Endodermal cell (in vitro differentiated cells): ENCODE measurements at regions not wholly inside any gene's neighbourhood (a gene's known extent, or its start where the extent isn't known, plus 50 kb on each side); places are given as distances from the start of the nearest gene placed in this dataset.

Experiments used
- DNase-seq: peaks from one replicate; pipeline ENCODE4 v3.0.0-alpha.2; 2017
- H3K27ac ChIP-seq: 2 replicates; pipeline ENCODE4 v1.5.1; 2013; ENCODE audit warnings: mild to moderate bottlenecking, low read depth, low read length, moderate library complexity
- H3K27me3 ChIP-seq: 2 replicates; pipeline ENCODE4 v1.6.1; 2013; ENCODE audit warnings: mild to moderate bottlenecking, low read length, moderate library complexity; ENCODE audit not compliant: insufficient read depth, control insufficient read depth, poor library complexity, severe bottlenecking
- H3K36me3 ChIP-seq: 2 replicates; pipeline ENCODE4 v1.7.0; 2013; ENCODE audit warnings: mild to moderate bottlenecking, low read length, moderate library complexity; ENCODE audit not compliant: control insufficient read depth, insufficient read depth
- H3K4me1 ChIP-seq: one replicate; pipeline ENCODE4 v1.7.0; 2013; ENCODE audit warnings: low read length; ENCODE audit not compliant: control insufficient read depth, insufficient read depth
- H3K4me3 ChIP-seq: 2 replicates; pipeline ENCODE4 v1.5.1; 2013; ENCODE audit warnings: mild to moderate bottlenecking, low read length, moderate library complexity
- H3K9ac ChIP-seq: 2 replicates; pipeline ENCODE4 v1.6.1; 2013; ENCODE audit warnings: mild to moderate bottlenecking, low read length, moderate library complexity; ENCODE audit not compliant: poor library complexity, severe bottlenecking; ENCODE audit errors: extremely low read depth
- H3K9me3 ChIP-seq: 2 replicates; pipeline ENCODE4 v1.6.1; 2013; ENCODE audit warnings: mild to moderate bottlenecking, low read length, moderate library complexity; ENCODE audit not compliant: control insufficient read depth
- H3K27ac Mint-ChIP-seq: 2 replicates; pipeline ENCODE4 v1.8.0; 2020; ENCODE audit warnings: mixed read lengths
- H3K27me3 Mint-ChIP-seq: 2 replicates; pipeline ENCODE4 v1.8.0; 2021; ENCODE audit warnings: mild to moderate bottlenecking, mixed read lengths; ENCODE audit not compliant: insufficient read depth
- H3K36me3 Mint-ChIP-seq: 2 replicates; pipeline ENCODE4 v1.8.0; 2020; ENCODE audit warnings: low read depth, mixed read lengths
- H3K4me1 Mint-ChIP-seq: 2 replicates; pipeline ENCODE4 v1.8.0; 2020; ENCODE audit warnings: mixed read lengths
- H3K4me3 Mint-ChIP-seq: 2 replicates; pipeline ENCODE4 v1.8.0; 2020; ENCODE audit warnings: mild to moderate bottlenecking, moderate library complexity, mixed read lengths
- H3K9me3 Mint-ChIP-seq: 2 replicates; pipeline ENCODE4 v1.8.0; 2020; ENCODE audit warnings: mild to moderate bottlenecking, mixed read lengths
- CTCF ChIP-seq: fragments of 200-600 bp; sonication (generic); conservative IDR thresholded peaks from 2 replicates; pipeline ENCODE4 v1.5.0; 2021; ENCODE audit warnings: antibody characterized with exemption, mild to moderate bottlenecking
- WGBS, 2 experiments: methylation state at CpG; one replicate each; pipeline versions ENCODE4 v1.1.5 to v1.1.7; 2013; ENCODE audit warnings: missing lambda C conversion rate in 2 of 2, mixed read lengths in 1 of 2; ENCODE audit not compliant: insufficient coverage in 1 of 2, insufficient read length in 1 of 2; 5-methylcytosine and 5-hydroxymethylcytosine counted together

- TF ChIP-seq CTCF: no peak
- Histone ChIP-seq H3K36me3 (no peaks in the 10 kb centered on the region), H3K4me3 (no peak overlapping the region), H3K9ac (no peak overlapping the region), H3K27me3 (no peaks in the 10 kb centered on the region), H3K9me3 (no peaks in the 10 kb centered on the region), H3K4me1 (no peaks in the 10 kb centered on the region), H3K27ac (no peak overlapping the region)
- DNase-seq: no peak
- H3K4me3 Mint-ChIP-seq: no peak overlapping the region
- no peaks in the 10 kb centered on the region for H3K27me3 Mint-ChIP-seq
- H3K27ac Mint-ChIP-seq: no peak overlapping the region
- H3K4me1 Mint-ChIP-seq: peaks cover 8% of the 10 kb centered on the region
- peaks cover 2% of the 10 kb centered on the region for H3K9me3 Mint-ChIP-seq
- WGBS, 2 experiments: 90 to 92% methylated on average over 2 of the region's 2 CpGs
- no peaks in the 10 kb centered on the region for H3K36me3 Mint-ChIP-seq
Observed at GRCh38 chr12:83322809-83323208, 636.1 kb downstream of the TMTC2 start.

- Histone ChIP-seq H3K9me3 (no peaks in the 10 kb centered on the region), H3K27ac (no peak overlapping the region), H3K4me1 (no peaks in the 10 kb centered on the region), H3K4me3 (no peak overlapping the region), H3K27me3 (no peaks in the 10 kb centered on the region), H3K36me3 (no peaks in the 10 kb centered on the region), H3K9ac (no peak overlapping the region)
- DNase-seq: no peak
- Mint-ChIP-seq H3K36me3 (no peaks in the 10 kb centered on the region), H3K9me3 (peaks cover 2% of the 10 kb centered on the region), H3K27me3 (no peaks in the 10 kb centered on the region), H3K4me1 (peaks cover 8% of the 10 kb centered on the region), H3K27ac (no peak overlapping the region), H3K4me3 (no peak overlapping the region)
- 96 to 100% methylated on average over 2 of the region's 2 CpGs for WGBS, 2 experiments
- TF ChIP-seq CTCF: no peak
Observed at GRCh38 chr12:83321971-83322370, 635.3 kb downstream of the TMTC2 start.

- no peaks in the 10 kb centered on the region for H3K36me3 Mint-ChIP-seq
- WGBS, 2 experiments: 92% methylated on average over 1 to 2 of the region's 2 CpGs
Observed at GRCh38 chr12:83320350-83320749, 633.6 kb downstream of the TMTC2 start.

More at GRCh38 chr12:83320350-83320749, 633.6 kb downstream of the TMTC2 start:
- TF ChIP-seq CTCF: no peak
- H3K27ac Mint-ChIP-seq: no peak overlapping the region
- no peak overlapping the region for H3K27ac ChIP-seq
- no peaks in the 10 kb centered on the region for H3K27me3 ChIP-seq
- H3K36me3 ChIP-seq: no peaks in the 10 kb centered on the region
- no peak overlapping the region for H3K4me3 ChIP-seq
- H3K4me3 Mint-ChIP-seq: no peak overlapping the region
- H3K27me3 Mint-ChIP-seq: no peaks in the 10 kb centered on the region
- no peak overlapping the region for H3K9ac ChIP-seq
- DNase-seq: no peak
- no peaks in the 10 kb centered on the region for H3K9me3 ChIP-seq
- H3K4me1 ChIP-seq: no peaks in the 10 kb centered on the region
- H3K9me3 Mint-ChIP-seq: peaks cover 2% of the 10 kb centered on the region
- H3K4me1 Mint-ChIP-seq: peaks cover 8% of the 10 kb centered on the region
